ENCODE measurements at regions not wholly inside any gene's neighbourhood (a gene's known extent, or its start where the extent isn't known, plus 50 kb on each side); places are given as distances from the start of the nearest gene placed in this dataset.

GRCh38 chr5:92990771-92991170 lies 590.2 kb downstream of the NR2F1-AS1 start:
- no peak for TF ChIP-seq POLR2AphosphoS5 (IDR thresholded peaks at IDR 0.05)
- TF ChIP-seq REST (IDR thresholded peaks at IDR 0.05; ENCODE audit: borderline replicate concordance), result no peak
- TF ChIP-seq MXI1 (conservative IDR thresholded peaks at IDR 0.05; ENCODE audit: poor library complexity, severe bottlenecking), result no peak
- TF ChIP-seq CTCF (IDR thresholded peaks at IDR 0.05; ENCODE audit: poor library complexity, severe bottlenecking), result no peak
